ENCODE measurements at regions not wholly inside any gene's neighbourhood (a gene's known extent, or its start where the extent isn't known, plus 50 kb on each side); places are given as distances from the start of the nearest gene placed in this dataset.

DNA sequence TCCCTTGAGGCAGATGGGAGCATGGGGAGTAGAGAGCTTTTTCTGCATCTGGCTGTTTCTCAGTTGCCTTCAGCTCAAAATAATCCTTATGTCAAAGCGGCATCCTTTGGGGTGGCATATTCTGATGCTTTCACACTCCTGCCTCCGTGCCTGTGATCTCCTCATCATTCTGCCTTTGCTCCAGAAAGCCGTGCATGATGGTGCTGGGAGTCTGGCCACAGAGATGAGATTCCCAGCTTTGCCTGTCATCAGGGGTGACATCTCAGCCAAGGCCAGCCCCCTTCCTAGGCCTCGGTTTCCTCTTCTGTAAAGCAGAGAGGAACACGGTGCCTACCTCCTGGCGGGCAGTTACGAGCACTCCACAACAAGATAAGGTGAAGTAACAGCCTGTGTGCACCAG is 96.3 kb upstream of the ALDH1A3 start:
- no peak for DNase-seq (ENCODE audit: low spot score)

GRCh38 chr15:100783760-100784492 is 95.7 kb upstream of the ALDH1A3 start:
- DNase-seq (ENCODE audit: low spot score) = no peak

DNA sequence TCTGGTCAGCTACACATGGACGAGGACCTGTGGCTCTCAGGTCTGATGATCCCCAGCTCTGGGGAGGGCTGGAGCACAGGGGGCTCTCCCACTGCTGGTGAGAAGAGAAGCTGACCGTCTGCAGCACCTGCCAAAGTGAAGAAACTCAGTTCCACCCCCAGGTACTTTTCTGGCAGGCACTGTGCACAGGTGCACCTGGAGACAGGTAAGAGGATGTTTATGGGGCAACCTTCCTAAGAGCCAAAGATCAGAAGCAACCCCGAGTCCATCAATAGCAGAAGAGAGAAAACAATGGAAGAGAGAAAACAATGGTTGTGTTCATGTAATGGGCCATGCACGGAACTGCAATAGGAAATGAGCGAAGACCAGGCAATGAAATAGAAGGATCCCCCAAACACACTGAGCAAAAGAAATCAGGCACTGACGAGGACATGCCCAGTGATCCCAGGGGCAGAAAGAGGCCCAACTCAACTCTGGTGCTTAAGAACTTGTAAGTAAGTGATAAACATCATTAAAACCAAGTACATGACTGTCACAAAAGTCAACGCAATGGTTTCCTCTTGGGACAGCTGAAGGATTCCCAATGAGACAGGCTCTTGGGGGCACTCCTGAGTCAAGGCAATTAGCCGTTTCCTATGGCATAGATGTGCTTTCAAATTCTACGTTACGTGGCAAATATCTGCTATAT is 95.0 kb upstream of the ALDH1A3 start:
- DNase-seq (ENCODE audit: low spot score) = no peak

DNA sequence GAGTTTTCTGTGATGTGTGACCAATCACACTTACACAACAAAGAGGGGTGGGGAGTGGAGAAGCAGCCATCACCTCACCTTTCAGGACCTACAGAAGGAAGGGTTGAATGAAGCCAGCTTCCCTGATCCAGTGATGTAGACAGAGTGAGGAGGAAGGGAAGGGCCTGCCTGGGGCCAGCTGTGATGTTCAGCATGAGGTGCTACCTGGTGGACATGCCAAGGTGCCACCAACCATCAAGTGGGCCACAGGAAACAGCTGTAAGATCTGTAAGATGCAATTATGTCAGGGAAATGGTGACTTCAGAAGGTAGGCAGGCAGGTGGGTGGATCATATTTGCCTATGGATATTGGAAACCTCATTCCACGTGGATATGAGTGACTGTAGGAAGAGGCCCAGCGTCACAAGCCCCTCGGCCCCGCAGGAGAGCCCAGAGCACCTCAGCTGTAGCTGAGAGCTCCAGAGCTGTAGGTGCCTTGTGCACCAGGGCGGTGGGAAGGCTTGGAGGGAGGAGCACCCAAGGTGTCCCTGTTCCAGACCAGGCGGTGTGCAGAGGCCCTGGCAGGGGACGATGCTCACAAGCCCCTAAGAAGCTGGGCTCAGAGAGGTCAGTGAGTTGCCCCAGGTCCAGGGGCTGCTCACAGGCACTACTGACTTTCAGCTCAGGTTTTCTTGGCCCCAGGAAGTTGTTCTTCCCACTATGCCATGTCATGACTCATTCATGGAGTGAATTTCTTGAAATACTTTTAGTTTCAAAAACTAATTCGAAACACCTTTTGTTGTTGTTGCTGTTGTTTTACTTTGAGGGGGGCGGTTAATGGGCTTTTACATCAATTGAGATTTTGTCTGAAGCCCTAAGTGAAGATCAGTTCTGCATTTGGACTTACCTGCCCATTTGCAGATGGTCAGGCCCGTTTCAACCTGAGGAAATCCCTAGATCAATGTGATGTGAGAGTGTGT is 94.2 kb upstream of the ALDH1A3 start:
- DNase-seq (ENCODE audit: low spot score) = no peak

GRCh38 chr15:100786139-100786531 is 93.5 kb upstream of the ALDH1A3 start:
- DNase-seq (ENCODE audit: low spot score) = no peak

GRCh38 chr15:100786901-100787566 is 92.6 kb upstream of the ALDH1A3 start:
- no peak for DNase-seq (ENCODE audit: low spot score)

DNA sequence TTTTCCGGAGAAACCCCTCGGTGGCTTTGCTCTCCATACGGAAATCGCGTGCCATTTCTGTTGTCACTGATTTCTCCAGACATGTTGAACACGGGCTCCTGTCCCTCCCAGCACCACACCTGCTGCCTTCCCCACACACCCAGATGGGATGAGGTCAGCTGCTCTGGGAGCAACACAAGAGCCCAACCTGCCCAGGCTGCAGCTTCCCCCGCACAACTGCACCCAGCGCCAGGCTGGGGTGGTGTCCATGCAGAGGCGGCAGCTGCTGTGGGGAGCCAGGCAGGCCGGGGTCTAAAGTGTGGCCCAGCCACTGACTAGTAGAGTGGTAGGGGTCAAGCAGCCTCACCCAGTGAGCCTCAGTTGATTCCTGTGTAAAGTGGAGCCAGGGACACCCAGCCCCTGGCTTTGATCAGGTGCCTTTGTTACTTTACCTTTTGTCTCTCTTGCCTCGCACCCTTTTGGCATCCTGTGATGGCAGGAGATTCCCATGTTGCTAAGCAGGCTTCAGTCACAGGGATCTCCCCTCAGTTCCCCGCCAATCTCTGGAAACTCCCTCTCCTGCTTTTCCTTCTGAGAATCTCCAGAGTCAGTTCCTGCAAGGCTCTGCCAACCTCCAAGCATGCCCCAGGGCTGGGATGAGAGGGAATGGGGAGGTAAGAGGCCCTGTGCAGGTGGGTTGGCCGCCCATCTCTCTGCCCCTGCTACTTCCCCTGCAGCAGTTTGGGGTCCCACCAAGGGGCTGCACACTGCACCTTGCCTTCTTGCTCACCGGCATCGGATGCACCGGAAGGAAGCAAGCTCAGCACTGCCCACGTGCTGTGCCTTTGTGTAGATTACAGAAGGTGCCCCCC is 91.8 kb upstream of the ALDH1A3 start:
- no peak for DNase-seq (ENCODE audit: low spot score)

DNA sequence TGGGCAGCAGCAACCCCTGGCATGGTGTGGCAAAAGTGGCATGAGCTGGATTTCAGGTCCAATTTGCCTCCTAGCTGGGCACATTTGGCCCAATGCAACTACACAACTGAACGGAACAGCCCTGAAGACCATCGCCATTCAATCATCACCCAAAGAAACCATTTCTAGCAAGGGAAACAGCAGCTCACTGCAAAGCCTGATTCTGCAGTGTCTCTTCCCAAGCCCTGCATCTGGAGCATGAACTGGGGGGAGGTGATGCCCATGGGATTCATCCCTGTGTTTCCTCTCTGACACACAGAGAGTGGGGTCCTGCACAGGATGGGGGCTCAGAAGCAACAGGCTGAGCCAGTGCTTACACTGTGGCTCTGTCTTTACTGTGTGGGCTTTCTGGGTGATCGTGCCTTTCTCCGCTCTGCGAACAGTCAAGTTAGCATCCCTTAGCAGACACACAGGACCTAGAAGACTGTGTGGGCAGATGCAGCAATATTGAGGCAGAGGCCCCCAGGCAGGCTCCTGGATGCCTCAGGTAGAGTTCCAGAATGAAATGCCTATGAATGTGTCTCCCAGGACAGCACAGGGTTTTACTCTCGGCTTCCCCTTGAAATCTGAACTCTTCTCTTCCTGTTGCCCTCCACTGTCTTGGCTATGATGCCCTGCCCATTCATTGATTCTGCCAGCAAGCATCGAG is 91.1 kb upstream of the ALDH1A3 start:
- no peak for DNase-seq (ENCODE audit: low spot score)

DNA sequence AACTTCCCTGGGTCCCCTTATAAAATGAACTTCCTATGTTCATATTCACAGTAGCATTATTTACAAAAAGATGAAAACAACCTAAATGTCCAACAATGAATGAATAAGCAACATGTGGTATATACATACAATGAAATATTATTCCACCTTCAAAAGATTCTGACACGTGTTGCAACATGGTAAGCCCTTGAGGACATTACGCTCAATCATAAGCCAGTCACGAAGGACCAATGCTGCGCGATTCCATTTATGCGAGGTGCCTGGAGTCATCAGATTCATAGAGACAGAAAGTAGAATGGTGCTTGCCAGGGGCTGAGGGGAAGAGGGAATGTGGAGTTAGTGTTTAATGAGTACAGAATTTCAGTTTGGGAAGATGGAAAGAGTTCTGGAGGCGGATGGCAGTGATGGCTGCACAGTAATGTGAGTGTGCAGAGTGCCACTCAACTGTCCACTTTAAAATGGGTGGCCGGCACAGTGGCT is 88.8 kb upstream of the ALDH1A3 start:
- DNase-seq (ENCODE audit: low spot score) = no peak

GRCh38 chr15:100794008-100794407 is 85.6 kb upstream of the ALDH1A3 start:
- no peak for DNase-seq (ENCODE audit: low spot score)

- no peak for DNase-seq (ENCODE audit: low spot score)
Measured at GRCh38 chr15:100801256-100801900, 78.3 kb upstream of the ALDH1A3 start.

- DNase-seq (ENCODE audit: low spot score) = no peak
Measured at GRCh38 chr15:100802421-100803170, 77.0 kb upstream of the ALDH1A3 start.

DNA sequence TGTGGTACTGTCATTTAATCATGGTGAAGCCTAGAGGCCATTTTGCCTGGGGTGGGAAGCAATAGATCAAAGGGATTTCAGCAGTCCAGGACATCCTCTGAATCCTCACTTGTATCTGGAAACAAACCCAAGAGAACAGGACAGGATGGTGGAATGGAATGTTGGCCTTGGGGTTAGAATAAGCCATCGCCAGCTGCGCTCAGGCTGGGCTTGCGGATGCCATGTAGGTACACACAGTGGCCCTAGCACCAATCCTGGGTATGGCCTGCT is 76.5 kb upstream of the ALDH1A3 start:
- no peak for DNase-seq (ENCODE audit: low spot score)

- no peak for DNase-seq (ENCODE audit: low spot score)
Measured at GRCh38 chr15:100806157-100806556, 73.5 kb upstream of the ALDH1A3 start.

DNA sequence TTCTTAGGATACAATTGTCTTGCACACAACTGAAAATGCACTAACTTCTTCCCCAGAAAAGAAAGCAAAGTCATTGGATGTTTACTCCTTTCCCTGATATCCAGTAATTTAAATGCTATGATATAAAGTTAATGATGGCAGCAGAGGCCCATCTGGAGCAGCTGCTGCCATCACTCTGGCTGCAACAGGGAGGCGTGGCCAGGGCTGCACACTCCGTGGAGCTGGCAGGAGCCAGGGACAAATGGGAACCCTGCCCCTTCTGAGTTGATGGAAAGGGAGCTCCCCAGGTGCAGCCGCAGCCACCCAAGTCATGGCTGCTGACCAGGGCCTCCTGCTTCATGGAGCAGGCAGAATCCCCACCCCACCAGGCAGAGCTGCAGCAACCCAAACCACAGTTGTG is 72.6 kb upstream of the ALDH1A3 start:
- DNase-seq (ENCODE audit: low spot score) = no peak

- DNase-seq (ENCODE audit: low spot score) = no peak
Measured at GRCh38 chr15:100808691-100809090, 70.9 kb upstream of the ALDH1A3 start.

DNA sequence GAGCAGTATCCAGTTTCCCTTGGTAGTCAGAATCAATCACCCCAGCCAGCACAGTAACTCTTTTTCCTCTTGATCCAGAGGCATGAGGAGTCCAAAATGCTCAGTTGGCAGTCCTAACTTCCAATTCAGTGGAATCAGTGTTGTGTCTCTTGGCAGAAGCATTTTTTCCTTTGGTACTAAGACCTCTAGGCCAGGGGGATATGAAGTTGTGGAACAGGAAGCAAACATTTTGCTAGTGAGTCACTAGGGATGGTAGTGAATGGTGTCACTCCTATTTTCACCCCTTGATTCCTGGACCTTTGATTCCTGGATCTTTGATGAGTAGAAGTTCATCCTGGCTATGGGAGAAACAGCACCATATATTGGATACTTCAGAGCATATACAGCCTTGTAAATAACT is 70.5 kb upstream of the ALDH1A3 start:
- DNase-seq (ENCODE audit: low spot score) = no peak

- no peak for DNase-seq (ENCODE audit: low spot score)
Measured at GRCh38 chr15:100809587-100809986, 70.0 kb upstream of the ALDH1A3 start.

GRCh38 chr15:100810229-100810628 is 69.4 kb upstream of the ALDH1A3 start:
- DNase-seq (ENCODE audit: low spot score) = no peak
